GM12891 (cell line): ENCODE measurements at regions not wholly inside any gene's neighbourhood (a gene's known extent, or its start where the extent isn't known, plus 50 kb on each side); places are given as distances from the start of the nearest gene placed in this dataset.

Source experiments
- POLR2A ChIP-seq: IDR thresholded peaks from 2 replicates; pipeline ENCODE4 v1.6.1; 2011; ENCODE audit warnings: low read depth, low read length, control low read depth
- POLR2AphosphoS5 ChIP-seq: IDR thresholded peaks from 2 replicates; pipeline ENCODE4 v1.6.1; 2011; ENCODE audit warnings: low read depth, low read length, control low read depth
- TAF1 ChIP-seq: IDR thresholded peaks from 2 replicates; pipeline ENCODE4 v1.6.1; 2011; ENCODE audit warnings: low read depth, low read length, control low read depth

- TF ChIP-seq POLR2A (no peak), TAF1 (no peak), POLR2AphosphoS5 (no peak)
Measured at GRCh38 chr10:52454491-52454890, 140.4 kb downstream of the DKK1 start.
